Psoas muscle (tissue), 7 donors: ENCODE measurements at regions not wholly inside any gene's neighbourhood (a gene's known extent, or its start where the extent isn't known, plus 50 kb on each side); places are given as distances from the start of the nearest gene placed in this dataset.
"Not testable (repeated sequence)": the region's sequence is repeated elsewhere in the genome, so short reads cannot be mapped to it uniquely, and the experiment has no call there.

Experiments
- ATAC-seq, 4 donors: fragments of 200-7000 bp; cut with Tn5 transposase; one replicate each; pipeline ENCODE4 v1.9.1; 2020; ENCODE audit warnings: moderate library complexity in 3 of 4, mild to moderate bottlenecking in 2 of 4
- DNase-seq, 2 donors: peaks; one replicate each; pipeline ENCODE4 v3.0.0-alpha.2; 2020
- H3K27ac ChIP-seq: fragments of 200-600 bp; one replicate; pipeline ENCODE4 v1.8.0; 2022
- H3K27me3 ChIP-seq, 3 donors: fragments of 200-600 bp in 1 of 3; one replicate each; pipeline versions ENCODE4 v1.6.1 to v1.8.0; 2013 to 2022; ENCODE audit warnings: low read length in 2 of 3, mild to moderate bottlenecking in 2 of 3, moderate library complexity in 1 of 3; ENCODE audit not compliant: insufficient read depth in 3 of 3
- H3K36me3 ChIP-seq, 2 donors: fragments of 200-600 bp in 1 of 2; one replicate each; pipeline versions ENCODE4 v1.6.1 to v1.8.0; 2013 to 2022; ENCODE audit warnings: low read depth in 1 of 2, mild to moderate bottlenecking in 1 of 2, moderate library complexity in 1 of 2; ENCODE audit not compliant: insufficient read depth in 1 of 2
- H3K4me1 ChIP-seq: fragments of 200-600 bp; one replicate; pipeline ENCODE4 v1.8.0; 2022
- H3K4me3 ChIP-seq: fragments of 200-600 bp; one replicate; pipeline ENCODE4 v1.8.0; 2022; ENCODE audit warnings: mild to moderate bottlenecking
- H3K9me3 ChIP-seq: fragments of 200-600 bp; one replicate; pipeline ENCODE4 v1.8.0; 2022
- WGBS, 3 donors: extraction: QIAGEN DNeasy Blood & Tissue Kit; methylation state at CpG; one replicate each; pipeline versions ENCODE4 v1.1.6 to v1.1.7; 2013; 5-methylcytosine and 5-hydroxymethylcytosine counted together
- intact Hi-C, 2 donors: fragments of 100-400 bp; cut with DNase I; formaldehyde crosslinking; loops; one replicate each; pipeline versions ENCODE4 v1.11.0 to v1.14.2; 2022
- TF ChIP-seq, protein P1 (sequence below): fragments of 200-600 bp; IDR thresholded peaks from one replicate; pipeline ENCODE4 v1.8.0; 2022; ENCODE audit warnings: antibody characterized with exemption
- donor health status: healthy with polysubstance abuse.
- donor health status: DM: no; HTN: no; CAD: no; lungs with moderate emphysema.
- donor health status: Bipolar disorder and iron deficiency.
- donor health status: healthy.
- donor health status: DM: yes; HTN: yes; CAD: no.
- donor health status: DM: no; HTN: no; CAD: no.
- donor health status: DM: yes; HTN: yes; CAD: no.

DNA sequence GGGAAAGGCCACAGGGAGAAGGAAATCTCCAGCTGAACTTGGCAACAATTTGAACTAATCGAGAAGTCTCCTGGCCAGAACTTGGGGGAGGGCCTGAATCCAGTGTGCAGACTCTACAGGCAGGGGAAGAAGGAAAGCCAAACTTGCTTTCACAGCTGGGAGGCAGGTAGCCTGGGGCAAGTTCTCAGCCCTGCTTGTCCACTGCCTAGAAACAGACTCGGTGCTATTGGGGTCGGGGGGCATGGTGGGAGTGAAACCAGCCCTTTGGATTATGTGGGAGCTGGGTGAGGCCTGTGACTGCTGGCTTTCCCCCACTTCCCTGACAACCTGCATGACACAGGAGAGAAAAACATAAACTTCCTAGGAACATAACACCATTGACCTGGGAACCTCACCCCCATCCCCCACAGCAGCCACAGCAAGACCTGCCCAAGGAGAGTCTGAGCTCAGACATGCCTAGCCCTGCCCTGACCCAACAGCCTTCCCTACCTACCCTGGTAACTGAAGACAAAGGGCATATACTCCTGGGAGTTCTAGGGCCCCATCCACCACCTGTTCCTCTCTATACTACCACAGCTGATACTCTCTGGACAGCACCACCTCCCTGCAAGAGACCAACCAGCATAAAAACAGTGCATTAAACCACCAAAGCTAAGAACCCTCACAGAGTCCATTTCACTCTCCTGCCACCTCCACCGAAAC is 103.7 kb upstream of the MNS1 start:
- no peaks in the 10 kb centered on the region for H3K4me1 ChIP-seq
- ATAC-seq (no peak), DNase-seq (no peak)
- 83 to 91% (median 88%) methylated on average over 4 of the region's 4 CpGs for WGBS, 3 donors
- H3K27me3 ChIP-seq, result no peaks in the 10 kb centered on the region
- H3K27ac ChIP-seq, result no peak overlapping the region
- H3K9me3 ChIP-seq, result no peaks in the 10 kb centered on the region
- H3K4me3 ChIP-seq, result no peak overlapping the region
- no peaks in the 10 kb centered on the region for H3K36me3 ChIP-seq
- TF ChIP-seq, protein P1, sequence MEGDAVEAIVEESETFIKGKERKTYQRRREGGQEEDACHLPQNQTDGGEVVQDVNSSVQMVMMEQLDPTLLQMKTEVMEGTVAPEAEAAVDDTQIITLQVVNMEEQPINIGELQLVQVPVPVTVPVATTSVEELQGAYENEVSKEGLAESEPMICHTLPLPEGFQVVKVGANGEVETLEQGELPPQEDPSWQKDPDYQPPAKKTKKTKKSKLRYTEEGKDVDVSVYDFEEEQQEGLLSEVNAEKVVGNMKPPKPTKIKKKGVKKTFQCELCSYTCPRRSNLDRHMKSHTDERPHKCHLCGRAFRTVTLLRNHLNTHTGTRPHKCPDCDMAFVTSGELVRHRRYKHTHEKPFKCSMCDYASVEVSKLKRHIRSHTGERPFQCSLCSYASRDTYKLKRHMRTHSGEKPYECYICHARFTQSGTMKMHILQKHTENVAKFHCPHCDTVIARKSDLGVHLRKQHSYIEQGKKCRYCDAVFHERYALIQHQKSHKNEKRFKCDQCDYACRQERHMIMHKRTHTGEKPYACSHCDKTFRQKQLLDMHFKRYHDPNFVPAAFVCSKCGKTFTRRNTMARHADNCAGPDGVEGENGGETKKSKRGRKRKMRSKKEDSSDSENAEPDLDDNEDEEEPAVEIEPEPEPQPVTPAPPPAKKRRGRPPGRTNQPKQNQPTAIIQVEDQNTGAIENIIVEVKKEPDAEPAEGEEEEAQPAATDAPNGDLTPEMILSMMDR, result no peak
- intact Hi-C loops, result no loop called here

DNA sequence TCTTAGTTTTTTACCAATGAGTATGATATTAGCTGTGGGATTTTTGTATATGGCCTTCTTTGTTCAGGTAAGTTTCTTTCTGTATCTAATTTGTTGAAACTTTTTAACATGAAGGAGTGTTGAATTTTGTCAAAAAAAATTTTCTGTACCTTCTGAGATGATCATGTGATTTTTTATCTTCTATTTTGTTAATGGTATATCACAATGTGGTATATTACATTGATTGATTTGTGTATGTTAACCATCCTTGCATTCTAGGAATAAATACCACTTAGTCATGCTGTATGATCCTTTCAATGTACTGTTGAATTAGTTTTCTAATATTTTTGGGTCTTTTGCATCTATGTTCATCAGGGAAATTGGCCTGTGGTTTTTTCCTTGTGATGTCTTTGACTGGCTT is 92.5 kb upstream of the MNS1 start:
- intact Hi-C loops, result no loop called here
- DNase-seq (no peak), ATAC-seq (no peak)
- H3K4me1 ChIP-seq, result no peaks in the 10 kb centered on the region
- TF ChIP-seq, protein P1, result no peak
- H3K36me3 ChIP-seq, result no peaks in the 10 kb centered on the region
- H3K27ac ChIP-seq, result no peak overlapping the region
- H3K9me3 ChIP-seq, result no peaks in the 10 kb centered on the region
- H3K27me3 ChIP-seq, result no peaks in the 10 kb centered on the region
- no peak overlapping the region for H3K4me3 ChIP-seq

DNA sequence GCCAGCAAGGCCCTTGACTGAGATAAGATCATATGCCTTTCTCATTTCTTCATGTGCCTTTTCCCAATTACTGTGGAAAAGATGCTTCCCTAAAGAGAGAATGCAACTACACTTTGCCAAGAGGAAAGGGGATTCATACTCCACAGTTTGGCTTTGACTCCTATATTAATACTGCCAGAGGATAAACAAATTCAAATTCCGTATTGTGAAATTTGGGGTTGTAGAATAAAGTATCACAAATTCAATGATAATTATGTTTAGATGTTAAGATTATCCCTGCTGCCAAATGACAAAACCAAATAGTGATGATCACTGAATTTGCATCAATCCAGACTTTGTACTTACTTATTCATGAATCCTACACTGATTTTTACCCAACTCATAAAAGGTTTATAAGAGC is 88.5 kb upstream of the MNS1 start:
- WGBS, 3 donors, result 79 to 90% (median 85%) methylated on average over 1 of the region's 1 CpG
- TF ChIP-seq, protein P1, result no peak
- Histone ChIP-seq H3K36me3 (no peaks in the 10 kb centered on the region), H3K27ac (no peak overlapping the region), H3K4me3 (no peak overlapping the region), H3K27me3 (no peaks in the 10 kb centered on the region), H3K4me1 (no peaks in the 10 kb centered on the region), H3K9me3 (no peaks in the 10 kb centered on the region)
- ATAC-seq (no peak), DNase-seq (no peak)
- intact Hi-C loops, result no loop called here

DNA sequence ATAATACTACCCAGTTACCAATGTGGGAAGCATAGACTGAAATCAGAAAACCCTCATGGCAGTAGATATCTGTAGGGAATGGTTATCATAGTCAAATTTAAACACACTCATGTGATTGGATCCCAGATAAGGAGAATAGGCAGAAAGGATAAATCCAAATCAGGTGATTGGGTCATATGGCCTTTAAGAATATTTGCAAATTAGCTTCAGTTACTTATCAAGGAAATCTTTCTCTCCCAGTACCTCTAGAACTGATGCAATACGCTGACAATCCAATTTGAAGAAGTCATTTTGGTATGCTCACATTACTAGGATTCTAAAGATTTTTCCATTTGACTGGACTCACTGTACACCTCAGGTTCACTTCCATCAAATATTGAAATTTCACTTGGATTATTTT is 87.7 kb upstream of the MNS1 start:
- no peaks in the 10 kb centered on the region for H3K4me1 ChIP-seq
- no peaks in the 10 kb centered on the region for H3K9me3 ChIP-seq
- TF ChIP-seq, protein P1, result no peak
- WGBS, 3 donors, result 85 to 90% (median 85%) methylated on average over 1 of the region's 1 CpG
- H3K36me3 ChIP-seq, result no peaks in the 10 kb centered on the region
- ATAC-seq (no peak), DNase-seq (no peak)
- H3K27ac ChIP-seq, result no peak overlapping the region
- no peak overlapping the region for H3K4me3 ChIP-seq
- intact Hi-C loops, result no loop called here
- H3K27me3 ChIP-seq, result no peaks in the 10 kb centered on the region

DNA sequence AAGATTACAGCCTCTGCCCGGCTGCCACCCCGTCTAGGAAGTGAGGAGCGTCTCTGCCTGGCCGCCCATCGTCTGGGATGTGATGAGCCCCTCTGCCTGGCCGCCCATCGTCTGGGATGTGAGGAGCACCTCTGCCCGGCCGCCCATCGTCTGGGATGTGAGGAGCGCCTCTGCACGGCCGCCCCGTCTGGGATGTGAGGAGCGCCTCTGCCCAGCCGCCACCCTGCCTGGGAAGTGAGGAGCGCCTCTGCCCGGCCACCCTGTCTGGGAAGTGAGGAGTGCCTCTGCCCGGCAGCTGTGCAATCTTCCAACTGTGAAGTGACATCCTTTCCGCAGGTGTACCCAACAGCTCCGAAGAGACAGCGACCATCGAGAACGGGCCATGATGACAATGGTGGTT is 75.6 kb upstream of the MNS1 start:
- H3K9me3 ChIP-seq, H3K36me3 ChIP-seq, H3K27ac ChIP-seq, H3K4me3 ChIP-seq, H3K4me1 ChIP-seq, ATAC-seq, intact Hi-C loops, H3K27me3 ChIP-seq, DNase-seq: not testable (repeated sequence)
- WGBS, 3 donors, result 90 to 93% (median 91%) methylated on average over 21 to 24 of the region's 24 CpGs

DNA sequence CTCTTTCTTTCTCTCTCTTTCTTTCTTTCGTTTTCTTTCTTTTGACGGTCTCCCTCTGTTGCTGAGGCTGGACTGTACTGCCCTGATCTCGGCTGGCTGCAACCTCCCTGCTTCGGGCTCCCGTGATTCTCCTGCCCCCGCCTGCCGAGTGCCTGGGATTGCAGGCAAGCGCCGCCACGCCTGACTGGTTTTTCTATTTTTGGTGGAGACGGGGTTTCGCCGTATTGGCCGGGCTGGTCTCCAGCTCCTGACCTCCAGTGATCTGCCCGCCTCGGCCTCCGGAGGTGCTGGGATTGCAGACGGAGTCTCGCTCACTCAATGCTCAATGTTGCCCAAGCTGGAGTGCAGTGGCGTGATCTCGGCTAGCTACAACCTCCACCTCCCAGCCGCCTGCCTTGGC is 75.2 kb upstream of the MNS1 start:
- H3K4me1 ChIP-seq, H3K27ac ChIP-seq, intact Hi-C loops, DNase-seq, H3K4me3 ChIP-seq, H3K27me3 ChIP-seq, H3K9me3 ChIP-seq, ATAC-seq, H3K36me3 ChIP-seq: not testable (repeated sequence)
- 93 to 95% (median 95%) methylated on average over 14 to 22 of the region's 22 CpGs for WGBS, 3 donors
